GM10248 (cell line): ENCODE measurements at regions not wholly inside any gene's neighbourhood (a gene's known extent, or its start where the extent isn't known, plus 50 kb on each side); places are given as distances from the start of the nearest gene placed in this dataset.

Experiments used
- CTCF ChIA-PET: fragments of 300-600 bp; sonication (Branson Sonifier 250); formaldehyde crosslinking; extraction: SDS; loops from one replicate; lab custom pipeline; 2021; ENCODE audit warnings: antibody characterized with exemption; lab: Yijun Ruan, JAX
- POLR2A ChIA-PET: fragments of 350-650 bp; sonication (Branson Sonifier 250); formaldehyde crosslinking; extraction: SDS; loops from one replicate; lab custom pipeline; 2020; ENCODE audit warnings: antibody characterized with exemption; lab: Yijun Ruan, JAX
- DNase-seq: peaks from one replicate; pipeline ENCODE4 v3.0.0; 2012; ENCODE audit errors: extremely low spot score
- TF ChIP-seq, protein P1 (sequence below): IDR thresholded peaks from 2 replicates; pipeline ENCODE4 v1.5.1; 2012; ENCODE audit warnings: mild to moderate bottlenecking, low read depth; ENCODE audit errors: extremely low read depth, missing control alignments, control extremely low read depth

GRCh38 chr9:35552837-35553236 lies 52.2 kb upstream of the TESK1 start:
- TF ChIP-seq, protein P1, sequence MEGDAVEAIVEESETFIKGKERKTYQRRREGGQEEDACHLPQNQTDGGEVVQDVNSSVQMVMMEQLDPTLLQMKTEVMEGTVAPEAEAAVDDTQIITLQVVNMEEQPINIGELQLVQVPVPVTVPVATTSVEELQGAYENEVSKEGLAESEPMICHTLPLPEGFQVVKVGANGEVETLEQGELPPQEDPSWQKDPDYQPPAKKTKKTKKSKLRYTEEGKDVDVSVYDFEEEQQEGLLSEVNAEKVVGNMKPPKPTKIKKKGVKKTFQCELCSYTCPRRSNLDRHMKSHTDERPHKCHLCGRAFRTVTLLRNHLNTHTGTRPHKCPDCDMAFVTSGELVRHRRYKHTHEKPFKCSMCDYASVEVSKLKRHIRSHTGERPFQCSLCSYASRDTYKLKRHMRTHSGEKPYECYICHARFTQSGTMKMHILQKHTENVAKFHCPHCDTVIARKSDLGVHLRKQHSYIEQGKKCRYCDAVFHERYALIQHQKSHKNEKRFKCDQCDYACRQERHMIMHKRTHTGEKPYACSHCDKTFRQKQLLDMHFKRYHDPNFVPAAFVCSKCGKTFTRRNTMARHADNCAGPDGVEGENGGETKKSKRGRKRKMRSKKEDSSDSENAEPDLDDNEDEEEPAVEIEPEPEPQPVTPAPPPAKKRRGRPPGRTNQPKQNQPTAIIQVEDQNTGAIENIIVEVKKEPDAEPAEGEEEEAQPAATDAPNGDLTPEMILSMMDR: no peak
- POLR2A ChIA-PET: no interaction called here
- CTCF ChIA-PET: interaction anchor here (0.8 to 2.7 kb wide), 18 partner anchors 11 to 792 kb away, joined by 3 to 18 read pairs (median 4); partner anchors contain the start of gene ATOSB
- no peak for DNase-seq

GRCh38 chr9:35553670-35554543 lies 51.2 kb upstream of the TESK1 start:
- CTCF ChIA-PET: interaction anchor here (0.7 to 2.7 kb wide), 27 partner anchors 8 to 654 kb away, joined by 3 to 18 read pairs (median 5); partner anchors contain the start of gene ATOSB
- DNase-seq: peak; percentile 65
- POLR2A ChIA-PET: no interaction called here
- TF ChIP-seq, protein P1: peak; percentile 64

DNA sequence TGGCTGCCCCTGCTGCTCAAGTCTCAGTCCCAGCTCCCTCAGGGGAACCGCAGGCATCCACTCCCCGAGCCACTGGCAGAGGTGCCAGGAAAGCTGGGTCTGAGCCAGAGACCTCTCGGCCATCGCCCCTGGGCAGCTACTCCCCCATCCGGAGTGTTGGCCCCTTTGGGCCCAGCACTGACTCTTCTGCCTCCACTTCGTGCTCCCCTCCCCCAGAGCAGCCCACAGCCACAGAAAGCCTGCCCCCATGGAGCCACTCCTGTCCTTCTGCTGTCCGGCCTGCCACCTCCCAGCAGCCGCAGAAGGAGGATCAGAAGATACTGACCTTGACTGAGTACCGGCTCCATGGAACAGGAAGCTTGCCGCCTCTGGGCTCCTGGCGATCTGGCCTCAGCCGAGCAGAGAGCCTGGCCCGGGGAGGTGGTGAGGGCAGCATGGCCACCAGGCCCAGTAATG lies 49.8 kb upstream of the TESK1 start:
- TF ChIP-seq, protein P1: no peak
- ChIA-PET CTCF (interaction anchor here (1.2 to 2.4 kb wide), 4 partner anchors 10 to 656 kb away, joined by 3 to 8 read pairs (median 4); no protein-coding TSS in a partner anchor), POLR2A (no interaction called here)

More for the DNA sequence above, 49.8 kb upstream of the TESK1 start:
- no peak for DNase-seq
